HEK293 (cell line): ENCODE measurements at regions not wholly inside any gene's neighbourhood (a gene's known extent, or its start where the extent isn't known, plus 50 kb on each side); places are given as distances from the start of the nearest gene placed in this dataset.

Source experiments
- CTCF ChIA-PET: fragments of 350-600 bp; formaldehyde crosslinking; extraction: SDS; loops from one replicate; lab custom pipeline; 2021; ENCODE audit warnings: antibody characterized with exemption; lab: Yijun Ruan, JAX
- POLR2A ChIA-PET: fragments of 300-600 bp; formaldehyde crosslinking; extraction: SDS; loops from one replicate; lab custom pipeline; 2020; ENCODE audit warnings: antibody characterized with exemption, inconsistent platforms; lab: Yijun Ruan, JAX
- H3K27ac ChIP-seq: fragments of 200-500 bp; sonication (Bioruptor generic); 2 replicates; pipeline ENCODE4 v1.5.1; 2014; ENCODE audit warnings: low read depth, low read length, control low read depth, inconsistent platforms; ENCODE audit errors: extremely low read depth
- H3K36me3 ChIP-seq, 2 experiments: fragments of 200-500 bp in 1 of 2; sonication (Bioruptor generic) in 1 of 2; 1 replicate in 1 of 2; 2 replicates in 1 of 2; pipeline ENCODE4 v1.5.1; 2014 to 2017; ENCODE audit warnings: inconsistent platforms in 2 of 2, low read length in 2 of 2; ENCODE audit not compliant: control insufficient read depth in 2 of 2, insufficient read depth in 1 of 2
- H3K4me1 ChIP-seq: fragments of 200-500 bp; sonication (Bioruptor generic); 2 replicates; pipeline ENCODE4 v1.5.1; 2014; ENCODE audit warnings: mild to moderate bottlenecking, low read length, inconsistent platforms; ENCODE audit not compliant: control insufficient read depth, insufficient read depth
- H3K4me3 ChIP-seq: 2 replicates; pipeline ENCODE4 v1.5.1; 2011; ENCODE audit warnings: low read depth, mild to moderate bottlenecking, control low read depth, low read length, moderate library complexity
- H3K9me3 ChIP-seq: fragments of 200-500 bp; sonication (Bioruptor generic); 2 replicates; pipeline ENCODE4 v1.5.1; 2014; ENCODE audit warnings: low read depth, low read length, inconsistent platforms; ENCODE audit not compliant: control insufficient read depth, insufficient read depth
- BCL11A ChIP-seq: fragments of 450-650 bp; formaldehyde crosslinking; IDR thresholded peaks from 2 replicates; pipeline ENCODE4 v1.5.1; 2016; ENCODE audit warnings: low read depth, missing biosample characterization, missing genetic modification characterization
- FEZF1 ChIP-seq: fragments of 450-650 bp; formaldehyde crosslinking; IDR thresholded peaks from 2 replicates; pipeline ENCODE4 v1.5.1; 2016; ENCODE audit warnings: missing biosample characterization, missing genetic modification characterization
- GLIS1 ChIP-seq: fragments of 450-650 bp; formaldehyde crosslinking; IDR thresholded peaks from 2 replicates; pipeline ENCODE4 v1.5.1; 2016; ENCODE audit warnings: missing biosample characterization, missing genetic modification characterization
- KLF1 ChIP-seq: fragments of 450-650 bp; formaldehyde crosslinking; IDR thresholded peaks from 2 replicates; pipeline ENCODE4 v1.5.1; 2016; ENCODE audit warnings: missing biosample characterization, missing genetic modification characterization
- KLF8 ChIP-seq: fragments of 450-650 bp; formaldehyde crosslinking; IDR thresholded peaks from 2 replicates; pipeline ENCODE4 v1.5.1; 2016; ENCODE audit warnings: missing biosample characterization, missing genetic modification characterization
- PRDM10 ChIP-seq: fragments of 450-650 bp; formaldehyde crosslinking; IDR thresholded peaks from 2 replicates; pipeline ENCODE4 v1.5.1; 2016; ENCODE audit warnings: missing biosample characterization, missing genetic modification characterization
- REPIN1 ChIP-seq: fragments of 450-650 bp; formaldehyde crosslinking; IDR thresholded peaks from 2 replicates; pipeline ENCODE4 v1.5.1; 2017; ENCODE audit warnings: missing biosample characterization, missing genetic modification characterization, low read depth
- SALL2 ChIP-seq: fragments of 450-650 bp; formaldehyde crosslinking; IDR thresholded peaks from 2 replicates; pipeline ENCODE4 v1.5.0; 2017; ENCODE audit warnings: missing biosample characterization, mild to moderate bottlenecking, missing genetic modification characterization, borderline replicate concordance
- SP2 ChIP-seq: fragments of 450-650 bp; formaldehyde crosslinking; IDR thresholded peaks from 2 replicates; pipeline ENCODE4 v1.5.1; 2016; ENCODE audit warnings: missing biosample characterization, missing genetic modification characterization
- ZBTB11 ChIP-seq: fragments of 450-650 bp; formaldehyde crosslinking; conservative IDR thresholded peaks from 2 replicates; pipeline ENCODE4 v1.5.1; 2016; ENCODE audit warnings: low read depth, missing biosample characterization, missing genetic modification characterization
- ZBTB8A ChIP-seq: fragments of 450-650 bp; formaldehyde crosslinking; IDR thresholded peaks from 2 replicates; pipeline ENCODE4 v1.5.1; 2016; ENCODE audit warnings: missing biosample characterization, missing genetic modification characterization
- ZFP69B ChIP-seq: fragments of 450-650 bp; formaldehyde crosslinking; IDR thresholded peaks from 2 replicates; pipeline ENCODE4 v1.5.1; 2016; ENCODE audit warnings: missing biosample characterization, missing genetic modification characterization
- ZNF138 ChIP-seq: fragments of 450-650 bp; formaldehyde crosslinking; IDR thresholded peaks from 2 replicates; pipeline ENCODE4 v1.5.1; 2016; ENCODE audit warnings: missing biosample characterization, missing genetic modification characterization, borderline replicate concordance
- ZNF140 ChIP-seq: fragments of 450-650 bp; formaldehyde crosslinking; IDR thresholded peaks from 2 replicates; pipeline ENCODE4 v1.5.1; 2016; ENCODE audit warnings: missing biosample characterization, missing genetic modification characterization
- ZNF175 ChIP-seq: fragments of 450-650 bp; formaldehyde crosslinking; IDR thresholded peaks from 2 replicates; pipeline ENCODE4 v1.5.1; 2016; ENCODE audit warnings: missing biosample characterization, missing genetic modification characterization
- ZNF324 ChIP-seq: fragments of 450-650 bp; formaldehyde crosslinking; IDR thresholded peaks from 2 replicates; pipeline ENCODE4 v1.5.1; 2016; ENCODE audit warnings: missing biosample characterization, missing genetic modification characterization
- ZNF37A ChIP-seq: fragments of 450-650 bp; IDR thresholded peaks from 2 replicates; pipeline ENCODE4 v1.5.1; 2018; ENCODE audit warnings: missing biosample characterization, missing genetic modification characterization
- ZNF501 ChIP-seq: fragments of 450-650 bp; formaldehyde crosslinking; IDR thresholded peaks from 2 replicates; pipeline ENCODE4 v1.5.1; 2016; ENCODE audit warnings: missing biosample characterization, missing genetic modification characterization
- ZNF548 ChIP-seq: fragments of 450-650 bp; formaldehyde crosslinking; IDR thresholded peaks from 2 replicates; pipeline ENCODE4 v1.5.1; 2016; ENCODE audit warnings: missing biosample characterization, missing genetic modification characterization
- ZNF623 ChIP-seq: fragments of 450-650 bp; formaldehyde crosslinking; IDR thresholded peaks from 2 replicates; pipeline ENCODE4 v1.5.1; 2016; ENCODE audit warnings: missing biosample characterization, missing genetic modification characterization
- ZNF624 ChIP-seq: fragments of 450-650 bp; formaldehyde crosslinking; IDR thresholded peaks from 2 replicates; pipeline ENCODE4 v1.5.1; 2017; ENCODE audit warnings: missing biosample characterization, missing genetic modification characterization
- ZNF658 ChIP-seq: fragments of 450-650 bp; formaldehyde crosslinking; IDR thresholded peaks from 2 replicates; pipeline ENCODE4; 2016; ENCODE audit warnings: missing biosample characterization, missing genetic modification characterization
- ZNF660 ChIP-seq: fragments of 450-650 bp; IDR thresholded peaks from 2 replicates; pipeline ENCODE4 v1.5.1; 2018; ENCODE audit warnings: missing biosample characterization, mild to moderate bottlenecking, missing genetic modification characterization
- ZNF692 ChIP-seq: fragments of 450-650 bp; formaldehyde crosslinking; IDR thresholded peaks from 2 replicates; pipeline ENCODE4 v1.5.1; 2016; ENCODE audit warnings: missing biosample characterization, missing genetic modification characterization
- ZNF747 ChIP-seq: fragments of 450-650 bp; formaldehyde crosslinking; IDR thresholded peaks from 2 replicates; pipeline ENCODE4 v1.5.1; 2016; ENCODE audit warnings: missing biosample characterization, missing genetic modification characterization
- ZNF843 ChIP-seq: fragments of 450-650 bp; formaldehyde crosslinking; IDR thresholded peaks from 2 replicates; pipeline ENCODE4 v1.5.1; 2016; ENCODE audit warnings: missing biosample characterization, missing genetic modification characterization
- ZSCAN23 ChIP-seq: fragments of 450-650 bp; formaldehyde crosslinking; IDR thresholded peaks from 2 replicates; pipeline ENCODE4 v1.5.1; 2016; ENCODE audit warnings: missing biosample characterization, missing genetic modification characterization

DNA sequence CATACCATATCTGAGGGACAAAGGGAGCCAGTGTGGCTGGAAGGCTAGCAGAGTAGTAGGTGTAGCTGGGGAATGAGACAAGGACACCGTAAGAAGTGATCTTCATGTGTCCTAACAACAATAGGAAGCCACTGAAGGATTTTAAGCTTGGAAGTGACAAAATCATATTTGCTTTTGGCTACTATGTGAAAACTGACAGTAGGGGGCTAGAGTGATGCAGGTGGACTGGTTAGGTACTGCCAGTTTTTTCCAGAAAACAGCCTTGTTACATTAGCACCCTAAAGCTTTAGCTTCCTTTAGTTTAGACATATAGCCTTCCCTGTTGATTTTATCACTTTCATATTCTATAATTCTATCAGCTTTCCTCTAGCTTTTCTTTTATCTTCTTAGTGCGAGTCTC, 637.1 kb downstream of the ANKRD7 start (continued):
- TF ChIP-seq ZBTB11 (tag by site-specific recombination) (no peak), GLIS1 (tag by site-specific recombination) (no peak), ZFP69B (tag by site-specific recombination) (no peak)

- Histone ChIP-seq H3K9me3 (no peaks in the 10 kb centered on the region), H3K36me3 (no peaks in the 10 kb centered on the region), H3K4me3 (no peak overlapping the region), H3K4me1 (no peaks in the 10 kb centered on the region), H3K27ac (no peak overlapping the region)
- TF ChIP-seq SALL2 (no peak), ZNF175 (tag by site-specific recombination) (no peak), BCL11A (tag by site-specific recombination) (no peak), ZNF324 (tag by site-specific recombination) (no peak), FEZF1 (tag by site-specific recombination) (no peak), ZBTB8A (tag by site-specific recombination) (no peak)
- ChIA-PET CTCF (no interaction called here), POLR2A (no interaction called here)
Observed at GRCh38 chr7:118862740-118863139, 638.2 kb downstream of the ANKRD7 start.

DNA sequence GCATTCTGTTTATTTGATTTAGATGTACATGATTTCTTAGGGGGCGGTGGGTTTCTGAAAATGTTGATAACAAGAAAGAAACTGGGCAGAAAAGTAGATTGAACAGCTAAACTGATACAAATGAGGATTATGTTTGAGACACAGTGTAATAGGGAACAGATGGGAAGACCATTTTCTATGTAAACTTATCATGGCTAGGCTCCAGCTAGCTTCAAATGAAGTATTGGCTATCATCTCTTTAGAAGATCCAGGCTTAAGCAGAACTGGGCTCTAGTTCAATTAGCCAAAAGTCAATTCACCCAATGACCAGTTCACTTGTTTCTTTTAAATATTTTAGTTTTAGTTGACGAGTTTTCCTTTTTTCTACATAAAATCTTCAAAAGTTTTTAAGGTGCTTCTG, 639.5 kb downstream of the ANKRD7 start:
- ChIA-PET CTCF (no interaction called here), POLR2A (no interaction called here)
- Histone ChIP-seq H3K36me3 (no peaks in the 10 kb centered on the region), H3K27ac (no peak overlapping the region), H3K4me1 (no peaks in the 10 kb centered on the region), H3K4me3 (no peak overlapping the region), H3K9me3 (no peaks in the 10 kb centered on the region)
- TF ChIP-seq REPIN1, result no peak
- TF ChIP-seq PRDM10, result no peak
- no peak for TF ChIP-seq ZNF548 (tag by site-specific recombination)
- no peak for TF ChIP-seq FEZF1 (tag by site-specific recombination)
- TF ChIP-seq KLF8 (tag by site-specific recombination), result no peak
- TF ChIP-seq ZNF843 (tag by site-specific recombination), result no peak
- TF ChIP-seq ZNF624 (tag by site-specific recombination), result no peak
- TF ChIP-seq ZNF140 (tag by site-specific recombination), result no peak
- no peak for TF ChIP-seq ZNF138 (tag by site-specific recombination)
- TF ChIP-seq ZNF658, result no peak
- TF ChIP-seq ZSCAN23 (tag by site-specific recombination), result no peak
- no peak for TF ChIP-seq ZNF660
- no peak for TF ChIP-seq KLF1 (tag by site-specific recombination)
- TF ChIP-seq SP2 (tag by site-specific recombination), result no peak
- TF ChIP-seq ZNF623 (tag by site-specific recombination), result no peak
- TF ChIP-seq ZNF692 (tag by site-specific recombination), result no peak
- TF ChIP-seq ZNF37A (tag by site-specific recombination), result no peak
- no peak for TF ChIP-seq ZNF501 (tag by site-specific recombination)
- TF ChIP-seq ZNF747 (tag by site-specific recombination), result no peak
